ENCODE measurements at regions not wholly inside any gene's neighbourhood (a gene's known extent, or its start where the extent isn't known, plus 50 kb on each side); places are given as distances from the start of the nearest gene placed in this dataset.

DNA sequence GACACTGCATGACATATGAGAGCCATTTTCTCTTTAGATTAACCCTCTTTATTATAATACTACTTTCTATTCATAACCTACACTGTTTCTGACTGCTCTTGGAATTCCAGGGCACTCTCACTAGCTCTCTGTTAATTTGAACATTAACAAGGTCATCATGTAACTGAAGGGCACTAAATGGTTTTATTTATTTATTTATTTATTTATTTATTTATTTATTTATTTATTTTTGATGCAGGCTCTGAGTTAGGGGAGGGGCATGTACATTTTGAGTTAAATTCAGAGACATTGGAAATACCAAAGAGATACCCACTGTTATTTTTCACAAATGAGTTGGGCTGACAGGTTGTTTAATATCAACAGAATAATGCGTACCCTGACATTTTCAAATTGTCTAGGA, 1038.7 kb upstream of the NRXN1 start:
- TF ChIP-seq, protein P1, sequence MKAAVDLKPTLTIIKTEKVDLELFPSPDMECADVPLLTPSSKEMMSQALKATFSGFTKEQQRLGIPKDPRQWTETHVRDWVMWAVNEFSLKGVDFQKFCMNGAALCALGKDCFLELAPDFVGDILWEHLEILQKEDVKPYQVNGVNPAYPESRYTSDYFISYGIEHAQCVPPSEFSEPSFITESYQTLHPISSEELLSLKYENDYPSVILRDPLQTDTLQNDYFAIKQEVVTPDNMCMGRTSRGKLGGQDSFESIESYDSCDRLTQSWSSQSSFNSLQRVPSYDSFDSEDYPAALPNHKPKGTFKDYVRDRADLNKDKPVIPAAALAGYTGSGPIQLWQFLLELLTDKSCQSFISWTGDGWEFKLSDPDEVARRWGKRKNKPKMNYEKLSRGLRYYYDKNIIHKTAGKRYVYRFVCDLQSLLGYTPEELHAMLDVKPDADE (IDR thresholded peaks at IDR 0.05) = no peak
- TF ChIP-seq EZH2phosphoT487 (IDR thresholded peaks at IDR 0.05; ENCODE audit: unreplicated experiment) (no peak), CREB1 (CRISPR knock-in tag; IDR thresholded peaks at IDR 0.05; ENCODE audit: low read depth) (no peak), EZH2 (IDR thresholded peaks at IDR 0.05; ENCODE audit: low read depth, unreplicated experiment) (no peak), STAT1 (IDR thresholded peaks at IDR 0.05; ENCODE audit: unreplicated experiment) (no peak), POLR2AphosphoS5 (IDR thresholded peaks at IDR 0.05; ENCODE audit: low read depth) (no peak), JUNB (IDR thresholded peaks at IDR 0.05; ENCODE audit: unreplicated experiment) (no peak), ZNF114 (CRISPR knock-in tag; IDR thresholded peaks at IDR 0.05) (no peak), NANOG (IDR thresholded peaks at IDR 0.05; ENCODE audit: borderline replicate concordance) (no peak), ZNF331 (CRISPR knock-in tag; IDR thresholded peaks at IDR 0.05; ENCODE audit: low read depth) (no peak)
- TF ChIP-seq, protein P2, sequence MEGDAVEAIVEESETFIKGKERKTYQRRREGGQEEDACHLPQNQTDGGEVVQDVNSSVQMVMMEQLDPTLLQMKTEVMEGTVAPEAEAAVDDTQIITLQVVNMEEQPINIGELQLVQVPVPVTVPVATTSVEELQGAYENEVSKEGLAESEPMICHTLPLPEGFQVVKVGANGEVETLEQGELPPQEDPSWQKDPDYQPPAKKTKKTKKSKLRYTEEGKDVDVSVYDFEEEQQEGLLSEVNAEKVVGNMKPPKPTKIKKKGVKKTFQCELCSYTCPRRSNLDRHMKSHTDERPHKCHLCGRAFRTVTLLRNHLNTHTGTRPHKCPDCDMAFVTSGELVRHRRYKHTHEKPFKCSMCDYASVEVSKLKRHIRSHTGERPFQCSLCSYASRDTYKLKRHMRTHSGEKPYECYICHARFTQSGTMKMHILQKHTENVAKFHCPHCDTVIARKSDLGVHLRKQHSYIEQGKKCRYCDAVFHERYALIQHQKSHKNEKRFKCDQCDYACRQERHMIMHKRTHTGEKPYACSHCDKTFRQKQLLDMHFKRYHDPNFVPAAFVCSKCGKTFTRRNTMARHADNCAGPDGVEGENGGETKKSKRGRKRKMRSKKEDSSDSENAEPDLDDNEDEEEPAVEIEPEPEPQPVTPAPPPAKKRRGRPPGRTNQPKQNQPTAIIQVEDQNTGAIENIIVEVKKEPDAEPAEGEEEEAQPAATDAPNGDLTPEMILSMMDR (conservative IDR thresholded peaks at IDR 0.05; ENCODE audit: low read depth in 2 of 2) = no peak

Data from GM23338 (cell line).